ENCODE measurements at regions not wholly inside any gene's neighbourhood (a gene's known extent, or its start where the extent isn't known, plus 50 kb on each side); places are given as distances from the start of the nearest gene placed in this dataset.

DNA sequence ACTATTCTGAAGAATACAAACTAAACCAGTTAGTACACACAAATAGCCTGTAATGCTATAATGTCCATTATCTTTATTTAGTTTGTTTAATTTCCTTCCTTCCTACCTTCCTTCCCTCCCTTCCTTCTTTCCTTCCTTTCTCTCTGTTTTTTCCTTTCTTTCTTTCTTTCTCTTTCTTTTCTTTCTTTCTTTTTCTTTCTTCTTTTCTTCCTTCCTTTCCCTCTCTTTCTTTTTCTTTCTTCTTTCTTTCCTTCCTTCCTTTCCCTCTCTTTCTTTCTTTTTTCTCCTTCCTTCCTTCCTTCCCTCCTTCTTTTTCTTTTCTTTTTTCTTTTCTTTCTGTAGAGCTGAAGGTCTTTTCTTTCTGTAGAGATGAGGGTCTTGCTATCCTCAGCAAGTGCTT lies 131.2 kb downstream of the TMEM30B start:
- TF ChIP-seq, protein P1, sequence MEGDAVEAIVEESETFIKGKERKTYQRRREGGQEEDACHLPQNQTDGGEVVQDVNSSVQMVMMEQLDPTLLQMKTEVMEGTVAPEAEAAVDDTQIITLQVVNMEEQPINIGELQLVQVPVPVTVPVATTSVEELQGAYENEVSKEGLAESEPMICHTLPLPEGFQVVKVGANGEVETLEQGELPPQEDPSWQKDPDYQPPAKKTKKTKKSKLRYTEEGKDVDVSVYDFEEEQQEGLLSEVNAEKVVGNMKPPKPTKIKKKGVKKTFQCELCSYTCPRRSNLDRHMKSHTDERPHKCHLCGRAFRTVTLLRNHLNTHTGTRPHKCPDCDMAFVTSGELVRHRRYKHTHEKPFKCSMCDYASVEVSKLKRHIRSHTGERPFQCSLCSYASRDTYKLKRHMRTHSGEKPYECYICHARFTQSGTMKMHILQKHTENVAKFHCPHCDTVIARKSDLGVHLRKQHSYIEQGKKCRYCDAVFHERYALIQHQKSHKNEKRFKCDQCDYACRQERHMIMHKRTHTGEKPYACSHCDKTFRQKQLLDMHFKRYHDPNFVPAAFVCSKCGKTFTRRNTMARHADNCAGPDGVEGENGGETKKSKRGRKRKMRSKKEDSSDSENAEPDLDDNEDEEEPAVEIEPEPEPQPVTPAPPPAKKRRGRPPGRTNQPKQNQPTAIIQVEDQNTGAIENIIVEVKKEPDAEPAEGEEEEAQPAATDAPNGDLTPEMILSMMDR (IDR thresholded peaks at IDR 0.05) = no peak
- TF ChIP-seq POLR2A (IDR thresholded peaks at IDR 0.05) (no peak), EP300 (IDR thresholded peaks at IDR 0.05) (no peak)

All from sigmoid colon (tissue), 4 donors.